Right kidney (tissue), 1 donor: ENCODE measurements at regions not wholly inside any gene's neighbourhood (a gene's known extent, or its start where the extent isn't known, plus 50 kb on each side); places are given as distances from the start of the nearest gene placed in this dataset.

Source experiments
- DNase-seq: peaks from one replicate; pipeline ENCODE4 v3.0.0-alpha.2; 2016

- no peak for DNase-seq
These were observed 604.0 kb downstream of the HS3ST4 start for GRCh38 chr16:26295625-26296304.

GRCh38 chr16:26301516-26301915 lies 609.8 kb downstream of the HS3ST4 start:
- no peak for DNase-seq

GRCh38 chr16:26316683-26317464 lies 625.1 kb downstream of the HS3ST4 start:
- no peak for DNase-seq

GRCh38 chr16:26317885-26318284 lies 626.1 kb downstream of the HS3ST4 start:
- no peak for DNase-seq

- no peak for DNase-seq
These were observed 638.9 kb downstream of the HS3ST4 start for GRCh38 chr16:26330654-26331053.

- DNase-seq = no peak
These were observed 642.7 kb downstream of the HS3ST4 start for GRCh38 chr16:26334218-26335111.

GRCh38 chr16:26335236-26335853 lies 643.6 kb downstream of the HS3ST4 start:
- no peak for DNase-seq

GRCh38 chr16:26342621-26343020 lies 650.9 kb downstream of the HS3ST4 start:
- DNase-seq = no peak

GRCh38 chr16:26344240-26344776 lies 652.5 kb downstream of the HS3ST4 start:
- no peak for DNase-seq

- no peak for DNase-seq
These were observed 653.2 kb downstream of the HS3ST4 start for GRCh38 chr16:26344976-26345375.

GRCh38 chr16:26345966-26346365 lies 654.2 kb downstream of the HS3ST4 start:
- no peak for DNase-seq

GRCh38 chr16:26348095-26348494 lies 656.3 kb downstream of the HS3ST4 start:
- DNase-seq = no peak

- DNase-seq = no peak
These were observed 669.1 kb downstream of the HS3ST4 start for GRCh38 chr16:26360867-26361266.

- no peak for DNase-seq
These were observed 671.8 kb downstream of the HS3ST4 start for GRCh38 chr16:26363581-26363980.

GRCh38 chr16:26365161-26365940 lies 673.6 kb downstream of the HS3ST4 start:
- no peak for DNase-seq

- DNase-seq = no peak
These were observed 679.6 kb downstream of the HS3ST4 start for GRCh38 chr16:26371349-26371869.

GRCh38 chr16:26374279-26374925 lies 682.6 kb downstream of the HS3ST4 start:
- DNase-seq = no peak

- no peak for DNase-seq
These were observed 684.1 kb upstream of the C16orf82 start for GRCh38 chr16:26382586-26382985.

GRCh38 chr16:26386096-26386495 lies 680.6 kb upstream of the C16orf82 start:
- DNase-seq = no peak

- no peak for DNase-seq
These were observed 674.9 kb upstream of the C16orf82 start for GRCh38 chr16:26391833-26392232.

- no peak for DNase-seq
These were observed 672.3 kb upstream of the C16orf82 start for GRCh38 chr16:26394409-26394808.
